ENCODE measurements at regions not wholly inside any gene's neighbourhood (a gene's known extent, or its start where the extent isn't known, plus 50 kb on each side); places are given as distances from the start of the nearest gene placed in this dataset.

DNA sequence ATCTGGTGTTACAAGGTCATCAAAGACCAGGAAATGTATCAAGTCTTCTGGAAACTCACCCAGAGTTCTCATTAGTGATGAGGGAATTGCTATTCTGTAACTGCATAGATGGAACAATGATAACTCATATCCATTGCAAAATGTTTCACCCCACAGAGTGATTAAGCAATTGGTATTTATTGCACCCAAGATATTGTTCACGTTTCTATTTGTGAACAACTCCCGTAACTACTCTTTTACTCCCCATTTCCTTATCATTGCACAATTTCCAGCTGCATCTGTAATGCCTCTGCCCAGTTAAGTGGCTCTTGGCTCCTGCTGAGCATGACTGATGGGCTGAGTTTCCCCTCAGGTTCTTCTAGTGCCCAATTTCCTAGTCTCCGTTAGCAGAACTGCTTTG lies 108.7 kb upstream of the PRICKLE1 start:
- ChIA-PET CTCF (no interaction called here), POLR2A (ENCODE audit: low non-redundant PET) (no interaction called here)
- TF ChIP-seq CTCF (conservative IDR thresholded peaks at IDR 0.05; ENCODE audit: low read depth) = no peak
- peak overlapping the region; percentile 81; the same call in 1 of the 2 replicates for H3K27ac ChIP-seq
- peak; percentile 60 for DNase-seq (ENCODE audit: low spot score)

- DNase-seq (ENCODE audit: low spot score) = no peak
- CTCF ChIA-PET = no interaction called here
- H3K27ac ChIP-seq = peak overlapping the region; percentile 42; the same call in 1 of the 2 replicates
- POLR2A ChIA-PET (ENCODE audit: low non-redundant PET) = no interaction called here
- no peak for TF ChIP-seq CTCF (conservative IDR thresholded peaks at IDR 0.05; ENCODE audit: low read depth)
Observed at GRCh38 chr12:42696406-42697149, 107.0 kb upstream of the PRICKLE1 start.

DNA sequence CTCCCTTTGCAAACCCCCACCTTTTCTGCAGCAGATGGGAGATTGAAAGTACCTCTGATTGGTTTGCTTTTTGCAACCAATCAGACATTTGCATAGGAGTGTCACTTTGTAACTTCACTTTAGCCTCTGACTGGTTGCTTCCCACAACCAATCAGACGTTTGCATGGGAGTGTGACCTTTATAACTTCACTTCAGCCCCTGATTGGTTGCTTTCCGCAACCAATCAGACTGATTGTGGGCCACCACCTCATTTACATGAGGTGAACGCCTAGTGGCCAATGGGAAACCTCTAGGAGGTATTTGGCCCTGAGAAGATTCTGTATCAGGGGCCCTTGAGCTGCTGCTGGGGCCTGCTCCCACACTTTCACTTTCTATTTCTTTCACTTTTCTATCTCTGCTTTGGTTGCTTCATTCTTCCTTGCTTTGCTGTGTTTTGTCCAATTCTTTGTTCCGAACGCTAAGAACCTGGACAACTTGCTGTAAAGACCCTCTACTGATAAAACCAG lies 106.0 kb upstream of the PRICKLE1 start:
- POLR2A ChIA-PET (ENCODE audit: low non-redundant PET) = no interaction called here
- TF ChIP-seq CTCF (conservative IDR thresholded peaks at IDR 0.05; ENCODE audit: low read depth) = no peak
- H3K27ac ChIP-seq = no peak overlapping the region
- CTCF ChIA-PET = no interaction called here
- DNase-seq (ENCODE audit: low spot score) = no peak

DNA sequence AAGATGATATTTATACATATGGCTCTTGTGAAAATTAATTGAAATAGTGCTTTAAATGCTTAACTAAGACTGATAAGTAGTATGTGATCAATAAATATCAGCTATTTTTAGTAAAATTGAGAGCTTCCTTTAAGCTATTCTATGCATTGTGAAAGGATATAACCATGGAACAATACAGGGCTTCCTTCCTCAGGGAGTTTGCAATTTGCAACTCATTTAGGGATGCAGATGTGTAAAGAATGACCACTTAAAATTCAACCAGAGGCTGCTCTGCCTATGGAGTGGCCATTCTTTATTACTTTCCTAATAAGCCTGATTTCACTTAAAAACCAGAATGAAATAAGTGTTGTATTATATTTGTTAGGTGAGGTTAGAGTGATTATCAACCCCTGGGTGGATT lies 103.2 kb upstream of the PRICKLE1 start:
- H3K27ac ChIP-seq = no peak overlapping the region

GRCh38 chr12:42691991-42692557 lies 102.5 kb upstream of the PRICKLE1 start:
- no peak for DNase-seq (ENCODE audit: low spot score)
- no peak for TF ChIP-seq CTCF (conservative IDR thresholded peaks at IDR 0.05; ENCODE audit: low read depth)
- ChIA-PET CTCF (no interaction called here), POLR2A (ENCODE audit: low non-redundant PET) (no interaction called here)
- H3K27ac ChIP-seq = no peak overlapping the region

More for the DNA sequence above, 103.2 kb upstream of the PRICKLE1 start:
- CTCF ChIA-PET = no interaction called here
- POLR2A ChIA-PET (ENCODE audit: low non-redundant PET) = no interaction called here
- no peak for TF ChIP-seq CTCF (conservative IDR thresholded peaks at IDR 0.05; ENCODE audit: low read depth)
- DNase-seq (ENCODE audit: low spot score) = no peak

- H3K27ac ChIP-seq = no peak overlapping the region
- ChIA-PET CTCF (interaction anchor here (0.6 kb wide), 1 partner anchor 487 kb away, joined by 3 read pairs; no protein-coding TSS in a partner anchor), POLR2A (ENCODE audit: low non-redundant PET) (no interaction called here)
- no peak for TF ChIP-seq CTCF (conservative IDR thresholded peaks at IDR 0.05; ENCODE audit: low read depth)
- DNase-seq (ENCODE audit: low spot score) = no peak
Observed at GRCh38 chr12:42690264-42690663, 100.7 kb upstream of the PRICKLE1 start.
